Ovary (tissue), 3 donors: ENCODE measurements at regions not wholly inside any gene's neighbourhood (a gene's known extent, or its start where the extent isn't known, plus 50 kb on each side); places are given as distances from the start of the nearest gene placed in this dataset.

Experiments
- CTCF ChIP-seq, 3 donors: fragments of 450-650 bp in 2 of 3; fragments of 200-600 bp in 1 of 3; IDR thresholded peaks; one replicate each; pipeline versions ENCODE4 v1.5.1 to v1.8.0; 2016 to 2022; ENCODE audit warnings: antibody characterized with exemption in 3 of 3, mild to moderate bottlenecking in 1 of 3
- POLR2A ChIP-seq: fragments of 450-650 bp; IDR thresholded peaks from one replicate; pipeline ENCODE4 v1.6.1; 2017; ENCODE audit warnings: antibody characterized with exemption, mild to moderate bottlenecking, moderate library complexity
- donor health status: DM: no; HTN: no; CAD: no.

GRCh38 chr11:28505232-28505631 is 397.0 kb downstream of the METTL15 start:
- TF ChIP-seq CTCF (IDR thresholded peaks at IDR 0.05) (no peak), POLR2A (no peak)
